ENCODE measurements at regions not wholly inside any gene's neighbourhood (a gene's known extent, or its start where the extent isn't known, plus 50 kb on each side); places are given as distances from the start of the nearest gene placed in this dataset.

DNA sequence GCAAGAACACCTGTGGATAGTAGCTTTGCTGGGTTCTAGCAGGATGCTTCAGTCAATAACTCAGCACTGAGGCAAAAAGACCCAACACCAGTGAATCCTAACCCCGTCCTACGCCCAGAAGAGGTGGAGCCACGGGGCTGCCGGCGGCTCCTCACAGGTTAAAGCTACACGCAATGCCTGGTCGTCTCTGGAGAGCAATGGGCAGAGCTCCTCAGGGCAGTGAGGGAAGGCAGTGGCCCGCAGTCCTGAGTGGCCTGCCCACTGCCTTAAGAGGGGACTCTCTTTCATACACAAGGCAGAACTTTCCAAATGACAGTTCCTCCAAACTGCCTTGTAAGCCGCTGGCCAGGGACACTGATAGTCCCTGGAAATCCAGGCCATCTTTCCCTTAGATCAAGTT is 244.2 kb upstream of the IRX2 start:
- no peak overlapping the region for H3K27ac Mint-ChIP-seq
- no peak for DNase-seq
- H3K4me1 Mint-ChIP-seq, result no peaks in the 10 kb centered on the region
- Histone ChIP-seq H3K27me3 (ENCODE audit: insufficient read depth, low read length, poor library complexity, severe bottlenecking) (no peaks in the 10 kb centered on the region), H3K9me3 (ENCODE audit: low read length) (no peaks in the 10 kb centered on the region), H3K27ac (ENCODE audit: low read depth, low read length) (no peak overlapping the region), H3K36me3 (ENCODE audit: insufficient read depth, low read length) (no peaks in the 10 kb centered on the region), H3K4me3 (ENCODE audit: low read length) (no peak overlapping the region), H3K4me1 (ENCODE audit: insufficient read depth, low read length) (no peaks in the 10 kb centered on the region)
- CTCF ChIA-PET, result no interaction called here
- POLR2A ChIA-PET, result no interaction called here
- no peaks in the 10 kb centered on the region for H3K27me3 Mint-ChIP-seq
- no peaks in the 10 kb centered on the region for H3K36me3 Mint-ChIP-seq
- no peak overlapping the region for H3K4me3 Mint-ChIP-seq
- H3K9me3 Mint-ChIP-seq, result peaks cover 3 to 17% (median 6%) of the 10 kb centered on the region in 5 donors

DNA sequence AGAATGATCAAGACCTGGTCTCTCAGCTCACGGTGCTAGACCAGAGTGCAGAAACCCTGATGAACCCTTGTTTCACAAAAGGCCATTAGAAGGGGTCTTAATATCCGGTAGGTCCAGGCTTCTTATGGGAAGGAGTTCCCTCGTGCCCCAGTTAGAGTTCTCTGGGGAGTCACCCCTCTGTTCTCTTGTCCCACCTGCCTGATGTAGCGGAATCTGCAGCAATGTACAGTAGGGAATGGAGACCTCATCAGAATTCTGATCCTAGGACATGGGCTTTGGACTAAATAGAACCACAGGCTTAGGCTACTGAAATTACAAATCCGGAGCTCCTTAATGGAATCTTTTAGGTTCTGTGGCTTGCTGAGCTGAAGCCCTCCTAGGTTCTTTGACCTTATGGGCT is 243.6 kb upstream of the IRX2 start:
- Histone ChIP-seq H3K36me3 (ENCODE audit: insufficient read depth, low read length) (no peaks in the 10 kb centered on the region), H3K4me3 (ENCODE audit: low read length) (no peak overlapping the region), H3K27me3 (ENCODE audit: insufficient read depth, low read length, poor library complexity, severe bottlenecking) (no peaks in the 10 kb centered on the region), H3K4me1 (ENCODE audit: insufficient read depth, low read length) (no peaks in the 10 kb centered on the region), H3K9me3 (ENCODE audit: low read length) (no peaks in the 10 kb centered on the region), H3K27ac (ENCODE audit: low read depth, low read length) (no peak overlapping the region)
- H3K4me1 Mint-ChIP-seq, result no peaks in the 10 kb centered on the region
- H3K4me3 Mint-ChIP-seq, result no peak overlapping the region
- H3K27ac Mint-ChIP-seq, result no peak overlapping the region
- CTCF ChIA-PET, result no interaction called here
- no peaks in the 10 kb centered on the region for H3K36me3 Mint-ChIP-seq
- H3K27me3 Mint-ChIP-seq, result no peaks in the 10 kb centered on the region
- no peak for DNase-seq
- H3K9me3 Mint-ChIP-seq, result peaks cover 5 to 22% (median 6%) of the 10 kb centered on the region in 5 donors
- POLR2A ChIA-PET, result no interaction called here

DNA sequence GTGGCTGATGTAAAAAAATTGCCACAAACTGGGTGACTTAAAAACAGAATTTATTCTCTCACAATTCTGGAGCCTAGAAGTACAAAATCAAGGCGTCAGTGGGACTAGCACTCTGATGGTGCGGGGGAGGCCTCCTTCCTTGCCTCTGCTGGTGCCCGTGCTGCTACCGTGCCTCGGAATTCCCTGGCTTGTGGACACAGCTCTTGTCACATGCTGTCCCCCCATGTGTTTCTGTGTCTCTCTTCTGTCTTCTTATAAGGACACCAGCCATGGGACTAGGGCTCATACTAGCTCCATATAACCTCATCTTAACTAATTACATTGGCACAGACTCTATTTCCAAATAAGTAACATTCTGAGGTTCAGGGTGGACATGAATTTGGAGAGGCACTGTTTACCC is 242.3 kb upstream of the IRX2 start:
- Histone ChIP-seq H3K4me1 (ENCODE audit: insufficient read depth, low read length) (no peaks in the 10 kb centered on the region), H3K4me3 (ENCODE audit: low read length) (no peak overlapping the region), H3K27me3 (ENCODE audit: insufficient read depth, low read length, poor library complexity, severe bottlenecking) (no peaks in the 10 kb centered on the region), H3K36me3 (ENCODE audit: insufficient read depth, low read length) (no peaks in the 10 kb centered on the region), H3K27ac (ENCODE audit: low read depth, low read length) (no peak overlapping the region), H3K9me3 (ENCODE audit: low read length) (no peaks in the 10 kb centered on the region)
- CTCF ChIA-PET, result no interaction called here
- Mint-ChIP-seq H3K4me3 (no peak overlapping the region), H3K36me3 (no peaks in the 10 kb centered on the region), H3K4me1 (no peaks in the 10 kb centered on the region), H3K27me3 (no peaks in the 10 kb centered on the region), H3K27ac (no peak overlapping the region), H3K9me3 (peaks cover 3 to 19% (median 5%) of the 10 kb centered on the region in 5 donors)
- POLR2A ChIA-PET, result no interaction called here
- DNase-seq, result no peak

DNA sequence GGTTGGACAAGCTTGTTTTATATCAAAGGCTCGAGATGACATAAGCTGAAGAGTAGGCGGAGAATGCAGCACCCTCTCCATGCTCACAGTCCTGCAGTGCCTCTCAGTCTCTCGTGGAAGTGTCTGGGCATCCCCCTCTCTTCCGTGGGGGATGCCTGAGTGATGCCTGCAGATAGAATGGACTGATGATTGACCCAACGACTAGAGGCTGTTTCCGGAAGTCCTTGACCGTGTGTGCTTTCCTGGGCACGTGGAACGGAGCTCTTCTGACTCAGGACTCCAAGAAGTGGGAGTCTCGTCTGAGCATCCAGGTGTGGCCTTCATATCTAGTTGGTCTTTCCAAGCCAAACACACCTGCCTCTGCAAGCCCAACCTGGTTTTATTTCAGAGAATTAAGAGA is 241.8 kb upstream of the IRX2 start:
- Histone ChIP-seq H3K4me1 (ENCODE audit: insufficient read depth, low read length) (no peaks in the 10 kb centered on the region), H3K27me3 (ENCODE audit: insufficient read depth, low read length, poor library complexity, severe bottlenecking) (no peaks in the 10 kb centered on the region), H3K27ac (ENCODE audit: low read depth, low read length) (no peak overlapping the region), H3K36me3 (ENCODE audit: insufficient read depth, low read length) (no peaks in the 10 kb centered on the region), H3K9me3 (ENCODE audit: low read length) (no peaks in the 10 kb centered on the region), H3K4me3 (ENCODE audit: low read length) (no peak overlapping the region)
- no peak for DNase-seq
- H3K27ac Mint-ChIP-seq, result no peak overlapping the region
- H3K36me3 Mint-ChIP-seq, result no peaks in the 10 kb centered on the region
- POLR2A ChIA-PET, result no interaction called here
- H3K4me1 Mint-ChIP-seq, result no peaks in the 10 kb centered on the region
- no peak overlapping the region for H3K4me3 Mint-ChIP-seq
- H3K9me3 Mint-ChIP-seq, result peaks cover 2 to 18% (median 5%) of the 10 kb centered on the region in 5 donors
- H3K27me3 Mint-ChIP-seq, result no peaks in the 10 kb centered on the region
- CTCF ChIA-PET, result no interaction called here

DNA sequence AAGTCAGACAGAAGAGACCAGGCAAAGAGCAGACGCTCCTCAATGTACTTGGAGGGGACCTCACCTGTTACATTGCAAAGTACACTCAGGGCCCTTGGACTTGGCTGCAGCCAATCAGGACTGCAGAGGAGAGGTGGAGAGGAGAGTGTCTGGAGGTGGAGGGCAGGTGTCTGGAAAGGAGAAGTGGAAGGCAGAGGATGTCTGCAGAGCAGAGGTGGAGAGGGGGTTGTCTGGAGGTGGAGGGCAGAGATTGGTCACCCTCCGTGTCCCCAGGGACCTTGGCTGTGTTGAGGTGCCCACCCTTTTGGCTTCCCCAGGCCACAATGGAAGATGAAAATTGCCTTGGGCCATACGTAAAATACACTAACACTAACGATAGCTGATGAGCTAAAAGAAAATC is 241.3 kb upstream of the IRX2 start:
- Mint-ChIP-seq H3K36me3 (no peaks in the 10 kb centered on the region), H3K27ac (no peak overlapping the region), H3K27me3 (no peaks in the 10 kb centered on the region), H3K4me1 (no peaks in the 10 kb centered on the region), H3K4me3 (no peak overlapping the region), H3K9me3 (peaks cover 1 to 14% (median 5%) of the 10 kb centered on the region in 5 donors)
- H3K4me1 ChIP-seq (ENCODE audit: insufficient read depth, low read length), result no peaks in the 10 kb centered on the region
- no peaks in the 10 kb centered on the region for H3K9me3 ChIP-seq (ENCODE audit: low read length)
- ChIA-PET POLR2A (no interaction called here), CTCF (no interaction called here)
- H3K36me3 ChIP-seq (ENCODE audit: insufficient read depth, low read length), result no peaks in the 10 kb centered on the region
- H3K27me3 ChIP-seq (ENCODE audit: insufficient read depth, low read length, poor library complexity, severe bottlenecking), result no peaks in the 10 kb centered on the region
- no peak for DNase-seq
- H3K27ac ChIP-seq (ENCODE audit: low read depth, low read length), result no peak overlapping the region
- no peak overlapping the region for H3K4me3 ChIP-seq (ENCODE audit: low read length)

DNA sequence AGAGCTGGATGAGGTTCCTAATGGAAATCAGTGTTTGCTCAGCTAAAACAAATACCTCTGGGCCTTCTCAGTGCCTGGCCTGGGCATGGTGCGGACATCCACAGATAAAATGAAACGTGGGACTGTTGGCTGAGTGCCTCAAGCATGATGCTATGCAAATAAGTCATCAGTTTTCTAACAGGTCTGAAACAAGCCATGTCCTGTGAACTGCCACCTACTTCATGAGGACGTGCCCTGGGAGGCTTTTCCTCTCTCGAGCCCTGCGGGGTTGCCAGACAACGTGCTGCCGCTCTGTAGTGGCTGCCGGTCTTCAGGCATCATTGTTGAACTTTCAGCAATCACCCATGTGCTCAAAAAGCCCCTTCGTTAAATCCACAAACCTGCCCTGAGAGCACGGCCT is 240.4 kb upstream of the IRX2 start:
- POLR2A ChIA-PET, result no interaction called here
- Mint-ChIP-seq H3K9me3 (peaks cover 1 to 14% (median 6%) of the 10 kb centered on the region in 5 donors), H3K4me1 (no peaks in the 10 kb centered on the region)

DNA sequence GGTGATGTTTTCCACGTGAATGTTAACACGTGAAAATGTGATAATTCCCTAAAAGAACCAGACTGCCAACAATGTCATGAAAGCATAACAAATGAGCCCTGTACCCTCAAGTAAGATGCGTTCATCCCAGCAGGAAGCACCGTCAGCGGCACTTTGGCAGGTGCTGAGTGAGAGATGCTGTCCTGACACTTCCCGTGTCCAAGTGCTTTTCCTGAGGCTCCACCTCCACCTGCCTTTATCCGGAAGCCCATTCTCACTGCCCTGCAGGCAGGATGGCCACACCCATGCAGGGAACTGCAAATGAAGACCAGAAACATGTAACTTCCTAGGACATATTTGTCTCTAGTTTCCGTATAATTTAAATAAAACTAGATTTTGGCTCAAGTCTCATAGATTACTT is 238.0 kb upstream of the IRX2 start:
- no peak overlapping the region for H3K4me3 Mint-ChIP-seq
- Histone ChIP-seq H3K4me3 (ENCODE audit: low read length) (no peak overlapping the region), H3K27ac (ENCODE audit: low read depth, low read length) (no peak overlapping the region), H3K4me1 (ENCODE audit: insufficient read depth, low read length) (no peaks in the 10 kb centered on the region), H3K36me3 (ENCODE audit: insufficient read depth, low read length) (no peaks in the 10 kb centered on the region), H3K27me3 (ENCODE audit: insufficient read depth, low read length, poor library complexity, severe bottlenecking) (no peaks in the 10 kb centered on the region), H3K9me3 (ENCODE audit: low read length) (no peaks in the 10 kb centered on the region)
- H3K9me3 Mint-ChIP-seq, result peaks cover 1 to 13% (median 11%) of the 10 kb centered on the region in 5 donors
- ChIA-PET POLR2A (no interaction called here), CTCF (no interaction called here)
- no peak overlapping the region for H3K27ac Mint-ChIP-seq
- no peaks in the 10 kb centered on the region for H3K27me3 Mint-ChIP-seq
- H3K36me3 Mint-ChIP-seq, result no peaks in the 10 kb centered on the region
- DNase-seq, result no peak
- H3K4me1 Mint-ChIP-seq, result no peaks in the 10 kb centered on the region

More for the DNA sequence above, 240.4 kb upstream of the IRX2 start:
- H3K27me3 ChIP-seq (ENCODE audit: insufficient read depth, low read length, poor library complexity, severe bottlenecking), result no peaks in the 10 kb centered on the region
- no peaks in the 10 kb centered on the region for H3K36me3 ChIP-seq (ENCODE audit: insufficient read depth, low read length)
- H3K4me3 ChIP-seq (ENCODE audit: low read length), result no peak overlapping the region
- Mint-ChIP-seq H3K36me3 (no peaks in the 10 kb centered on the region), H3K27ac (no peak overlapping the region), H3K4me3 (no peak overlapping the region), H3K27me3 (no peaks in the 10 kb centered on the region)
- no peaks in the 10 kb centered on the region for H3K4me1 ChIP-seq (ENCODE audit: insufficient read depth, low read length)
- no peaks in the 10 kb centered on the region for H3K9me3 ChIP-seq (ENCODE audit: low read length)
- no peak overlapping the region for H3K27ac ChIP-seq (ENCODE audit: low read depth, low read length)
- no peak for DNase-seq
- CTCF ChIA-PET, result no interaction called here

DNA sequence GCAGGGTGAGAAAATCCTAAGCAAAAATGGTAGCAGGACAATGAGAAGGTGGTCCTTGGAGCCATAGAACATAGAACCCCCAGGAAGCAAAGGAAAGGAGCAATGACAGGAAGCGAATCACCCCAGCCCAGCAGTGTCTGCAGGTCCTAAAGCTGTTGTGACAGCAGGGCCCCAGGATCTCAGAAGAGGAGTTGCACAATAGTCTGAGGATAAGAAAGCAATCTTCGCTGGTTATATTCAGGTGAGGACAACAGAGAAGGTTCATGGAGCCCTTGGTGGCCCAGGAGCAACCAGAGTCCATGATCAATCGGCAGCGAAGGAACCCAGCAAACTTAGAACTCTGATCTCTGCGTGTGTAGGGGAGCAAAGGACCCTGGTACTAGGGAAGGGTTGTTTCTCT is 234.8 kb upstream of the IRX2 start:
- no peaks in the 10 kb centered on the region for H3K9me3 ChIP-seq (ENCODE audit: low read length)
- POLR2A ChIA-PET, result no interaction called here
- CTCF ChIA-PET, result no interaction called here
- H3K27ac Mint-ChIP-seq, result no peak overlapping the region
- no peaks in the 10 kb centered on the region for H3K4me1 ChIP-seq (ENCODE audit: insufficient read depth, low read length)
- H3K27me3 ChIP-seq (ENCODE audit: insufficient read depth, low read length, poor library complexity, severe bottlenecking), result no peaks in the 10 kb centered on the region
- DNase-seq, result no peak
- H3K27me3 Mint-ChIP-seq, result no peaks in the 10 kb centered on the region
- no peaks in the 10 kb centered on the region for H3K36me3 Mint-ChIP-seq
- no peak overlapping the region for H3K4me3 Mint-ChIP-seq
- no peak overlapping the region for H3K27ac ChIP-seq (ENCODE audit: low read depth, low read length)
- H3K36me3 ChIP-seq (ENCODE audit: insufficient read depth, low read length), result no peaks in the 10 kb centered on the region
- no peaks in the 10 kb centered on the region for H3K4me1 Mint-ChIP-seq
- H3K4me3 ChIP-seq (ENCODE audit: low read length), result no peak overlapping the region
- peaks cover 3 to 17% (median 12%) of the 10 kb centered on the region in 5 donors for H3K9me3 Mint-ChIP-seq

DNA sequence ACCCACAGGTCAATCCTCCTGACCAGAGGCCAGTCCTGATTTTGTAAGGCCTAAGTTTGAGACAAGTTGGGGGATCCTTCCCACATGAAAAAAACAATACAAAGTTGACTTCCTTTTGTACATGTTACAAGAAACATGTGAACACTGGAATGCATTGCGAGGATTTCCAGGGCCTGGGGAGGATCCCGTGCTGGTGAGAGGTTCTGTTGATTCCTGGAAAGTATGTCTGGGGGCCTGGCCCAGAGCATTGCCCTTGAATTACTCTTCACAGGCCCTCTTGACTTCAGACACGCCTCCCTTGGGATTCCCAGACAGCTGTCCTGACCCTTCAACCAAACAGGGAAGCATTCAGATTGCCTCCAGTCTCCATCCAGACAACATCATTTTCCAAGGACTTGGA is 234.2 kb upstream of the IRX2 start:
- Histone ChIP-seq H3K4me3 (ENCODE audit: low read length) (no peak overlapping the region), H3K27ac (ENCODE audit: low read depth, low read length) (no peak overlapping the region), H3K4me1 (ENCODE audit: insufficient read depth, low read length) (no peaks in the 10 kb centered on the region), H3K9me3 (ENCODE audit: low read length) (no peaks in the 10 kb centered on the region), H3K36me3 (ENCODE audit: insufficient read depth, low read length) (no peaks in the 10 kb centered on the region), H3K27me3 (ENCODE audit: insufficient read depth, low read length, poor library complexity, severe bottlenecking) (no peaks in the 10 kb centered on the region)
- ChIA-PET POLR2A (no interaction called here), CTCF (no interaction called here)
- Mint-ChIP-seq H3K27ac (no peak overlapping the region), H3K4me3 (no peak overlapping the region), H3K36me3 (no peaks in the 10 kb centered on the region), H3K9me3 (peaks cover 3 to 17% (median 10%) of the 10 kb centered on the region in 5 donors), H3K4me1 (no peaks in the 10 kb centered on the region), H3K27me3 (no peaks in the 10 kb centered on the region)
- no peak for DNase-seq

All from CD8-positive, alpha-beta memory T cell (primary cell).